ENCODE measurements at regions not wholly inside any gene's neighbourhood (a gene's known extent, or its start where the extent isn't known, plus 50 kb on each side); places are given as distances from the start of the nearest gene placed in this dataset.
A peak's percentile ranks its signal among the peaks of the same experiment; 100 is the strongest.

GRCh38 chr6:1020133-1020532 is 291.8 kb upstream of the FOXQ1 start:
- Mint-ChIP-seq H3K27me3 (ENCODE audit: low read depth) (peaks cover 11% of the 10 kb centered on the region), H3K4me1 (ENCODE audit: low read depth) (no peaks in the 10 kb centered on the region), H3K9me3 (peaks cover 4 to 6% of the 10 kb centered on the region in 2 donors), H3K4me3 (no peak overlapping the region), H3K36me3 (ENCODE audit: insufficient read depth in 2 of 2) (no peaks in the 10 kb centered on the region), H3K27ac (no peak overlapping the region)
- ATAC-seq (replicated peaks in 1 of 2), result no peak
- DNase-seq, result no peak

GRCh38 chr6:1018041-1018440 is 293.9 kb upstream of the FOXQ1 start:
- H3K27me3 Mint-ChIP-seq (ENCODE audit: low read depth), result peaks cover 17% of the 10 kb centered on the region
- peaks cover 4 to 6% of the 10 kb centered on the region in 2 donors for H3K9me3 Mint-ChIP-seq
- no peak for ATAC-seq (replicated peaks in 1 of 2)
- no peak for DNase-seq
- no peak overlapping the region for H3K27ac Mint-ChIP-seq
- H3K4me1 Mint-ChIP-seq (ENCODE audit: low read depth), result no peaks in the 10 kb centered on the region
- H3K36me3 Mint-ChIP-seq (ENCODE audit: insufficient read depth in 2 of 2), result no peaks in the 10 kb centered on the region
- no peak overlapping the region for H3K4me3 Mint-ChIP-seq

- Mint-ChIP-seq H3K36me3 (ENCODE audit: insufficient read depth in 2 of 2) (no peaks in the 10 kb centered on the region), H3K27ac (no peak overlapping the region), H3K9me3 (peaks cover 1 to 6% of the 10 kb centered on the region in 2 donors), H3K27me3 (ENCODE audit: low read depth) (peaks cover 25% of the 10 kb centered on the region), H3K4me1 (ENCODE audit: low read depth) (no peaks in the 10 kb centered on the region), H3K4me3 (no peak overlapping the region)
- no peak for ATAC-seq (replicated peaks in 1 of 2)
- no peak for DNase-seq
These were observed 295.3 kb upstream of the FOXQ1 start for GRCh38 chr6:1016329-1017302.

- no peaks in the 10 kb centered on the region for H3K4me1 Mint-ChIP-seq (ENCODE audit: low read depth)
- H3K4me3 Mint-ChIP-seq, result no peak overlapping the region
- DNase-seq (no peak), ATAC-seq (replicated peaks in 1 of 2) (no peak)
- H3K9me3 Mint-ChIP-seq, result peaks cover 0 to 3% of the 10 kb centered on the region in 2 donors
- no peaks in the 10 kb centered on the region for H3K36me3 Mint-ChIP-seq (ENCODE audit: insufficient read depth in 2 of 2)
- H3K27ac Mint-ChIP-seq, result no peak overlapping the region
- peaks cover 19% of the 10 kb centered on the region for H3K27me3 Mint-ChIP-seq (ENCODE audit: low read depth)
These were observed 296.1 kb upstream of the FOXQ1 start for GRCh38 chr6:1015825-1016224.

GRCh38 chr6:1014431-1014807 is 297.5 kb upstream of the FOXQ1 start:
- peaks cover 25% of the 10 kb centered on the region for H3K27me3 Mint-ChIP-seq (ENCODE audit: low read depth)
- ATAC-seq (replicated peaks in 1 of 2) (no peak), DNase-seq (no peak)
- no peaks in the 10 kb centered on the region for H3K4me1 Mint-ChIP-seq (ENCODE audit: low read depth)
- H3K36me3 Mint-ChIP-seq (ENCODE audit: insufficient read depth in 2 of 2), result no peaks in the 10 kb centered on the region
- no peaks in the 10 kb centered on the region for H3K9me3 Mint-ChIP-seq
- H3K27ac Mint-ChIP-seq, result no peak overlapping the region
- H3K4me3 Mint-ChIP-seq, result no peak overlapping the region

- H3K9me3 Mint-ChIP-seq, result no peaks in the 10 kb centered on the region
- H3K4me1 Mint-ChIP-seq (ENCODE audit: low read depth), result no peaks in the 10 kb centered on the region
- no peaks in the 10 kb centered on the region for H3K36me3 Mint-ChIP-seq (ENCODE audit: insufficient read depth in 2 of 2)
- no peak overlapping the region for H3K27ac Mint-ChIP-seq
- peaks cover 25% of the 10 kb centered on the region for H3K27me3 Mint-ChIP-seq (ENCODE audit: low read depth)
- DNase-seq, result no peak
- no peak for ATAC-seq (replicated peaks in 1 of 2)
- no peak overlapping the region for H3K4me3 Mint-ChIP-seq
These were observed 298.1 kb upstream of the FOXQ1 start for GRCh38 chr6:1013656-1014430.

GRCh38 chr6:1009103-1009502 is 302.8 kb upstream of the FOXQ1 start:
- Mint-ChIP-seq H3K36me3 (ENCODE audit: insufficient read depth in 2 of 2) (no peaks in the 10 kb centered on the region), H3K4me3 (no peak overlapping the region), H3K9me3 (no peaks in the 10 kb centered on the region), H3K27me3 (ENCODE audit: low read depth) (peaks cover 20% of the 10 kb centered on the region), H3K27ac (no peak overlapping the region), H3K4me1 (ENCODE audit: low read depth) (no peaks in the 10 kb centered on the region)
- ATAC-seq (replicated peaks in 1 of 2) (no peak), DNase-seq (no peak)

- Mint-ChIP-seq H3K27ac (no peak overlapping the region), H3K9me3 (no peaks in the 10 kb centered on the region), H3K4me3 (no peak overlapping the region), H3K36me3 (ENCODE audit: insufficient read depth in 2 of 2) (no peaks in the 10 kb centered on the region), H3K27me3 (ENCODE audit: low read depth) (peaks cover 9% of the 10 kb centered on the region), H3K4me1 (ENCODE audit: low read depth) (no peaks in the 10 kb centered on the region)
- DNase-seq (no peak), ATAC-seq (replicated peaks in 1 of 2) (no peak)
These were observed 304.7 kb upstream of the FOXQ1 start for GRCh38 chr6:1007159-1007558.

- DNase-seq, result no peak
- no peaks in the 10 kb centered on the region for H3K36me3 Mint-ChIP-seq (ENCODE audit: insufficient read depth in 2 of 2)
- H3K9me3 Mint-ChIP-seq, result no peaks in the 10 kb centered on the region
These were observed 306.8 kb upstream of the FOXQ1 start for GRCh38 chr6:1004885-1005630.

GRCh38 chr6:1003394-1004160 is 308.3 kb upstream of the FOXQ1 start:
- no peaks in the 10 kb centered on the region for H3K4me1 Mint-ChIP-seq (ENCODE audit: low read depth)
- ATAC-seq (replicated peaks in 1 of 2), result no peak

More at GRCh38 chr6:1004885-1005630, 306.8 kb upstream of the FOXQ1 start:
- Mint-ChIP-seq H3K4me3 (no peak overlapping the region), H3K4me1 (ENCODE audit: low read depth) (no peaks in the 10 kb centered on the region), H3K27ac (no peak overlapping the region), H3K27me3 (ENCODE audit: low read depth) (peaks cover 18% of the 10 kb centered on the region)
- ATAC-seq (replicated peaks in 1 of 2), result no peak

GRCh38 chr6:1002989-1003388 is 308.9 kb upstream of the FOXQ1 start:
- no peak for DNase-seq
- Mint-ChIP-seq H3K27ac (no peak overlapping the region), H3K4me1 (ENCODE audit: low read depth) (no peaks in the 10 kb centered on the region), H3K36me3 (ENCODE audit: insufficient read depth in 2 of 2) (no peaks in the 10 kb centered on the region), H3K9me3 (no peaks in the 10 kb centered on the region), H3K4me3 (no peak overlapping the region), H3K27me3 (ENCODE audit: low read depth) (peaks cover 26% of the 10 kb centered on the region)
- ATAC-seq (replicated peaks in 1 of 2), result no peak

More at GRCh38 chr6:1003394-1004160, 308.3 kb upstream of the FOXQ1 start:
- no peak for DNase-seq
- H3K9me3 Mint-ChIP-seq, result no peaks in the 10 kb centered on the region
- H3K36me3 Mint-ChIP-seq (ENCODE audit: insufficient read depth in 2 of 2), result no peaks in the 10 kb centered on the region
- no peak overlapping the region for H3K4me3 Mint-ChIP-seq
- no peak overlapping the region for H3K27ac Mint-ChIP-seq
- peaks cover 20% of the 10 kb centered on the region for H3K27me3 Mint-ChIP-seq (ENCODE audit: low read depth)

GRCh38 chr6:1001655-1002349 is 308.9 kb upstream of the EXOC2 start:
- Mint-ChIP-seq H3K4me1 (ENCODE audit: low read depth) (no peaks in the 10 kb centered on the region), H3K27me3 (ENCODE audit: low read depth) (peaks cover 33% of the 10 kb centered on the region), H3K27ac (peak overlapping the region; percentile 40), H3K36me3 (ENCODE audit: insufficient read depth in 2 of 2) (no peaks in the 10 kb centered on the region), H3K4me3 (no peak overlapping the region), H3K9me3 (no peaks in the 10 kb centered on the region)
- DNase-seq (no peak), ATAC-seq (replicated peaks in 1 of 2) (no peak)
